WTC11 (cell line): ENCODE measurements at regions not wholly inside any gene's neighbourhood (a gene's known extent, or its start where the extent isn't known, plus 50 kb on each side); places are given as distances from the start of the nearest gene placed in this dataset.

Experiments used
- ATAC-seq: fragments of 200-7000 bp; cut with Tn5 transposase; 2 replicates; pipeline ENCODE4 v1.10.0; 2021; ENCODE audit warnings: mild to moderate bottlenecking, moderate library complexity
- CTCF ChIA-PET: fragments of 300-600 bp; sonication (Branson Sonifier 250); formaldehyde crosslinking; loops from one replicate; lab custom pipeline; 2021; ENCODE audit warnings: antibody characterized with exemption; lab: Charles Lee
- POLR2A ChIA-PET: fragments of 350-600 bp; sonication (Branson Sonifier 250); formaldehyde crosslinking; loops from one replicate; lab custom pipeline; 2021; ENCODE audit warnings: antibody characterized with exemption; lab: Charles Lee
- DNase-seq: peaks from one replicate; pipeline ENCODE4 v3.0.0; 2021; ENCODE audit warnings: low spot score
- H3K27ac Mint-ChIP-seq: 2 replicates; pipeline ENCODE4 v1.8.0; 2021; ENCODE audit warnings: mixed read lengths
- H3K27me3 Mint-ChIP-seq: 2 replicates; pipeline ENCODE4 v1.8.0; 2021; ENCODE audit warnings: low read depth, mild to moderate bottlenecking, moderate library complexity, mixed read lengths
- H3K36me3 Mint-ChIP-seq: 2 replicates; pipeline ENCODE4 v1.8.0; 2021; ENCODE audit warnings: mixed read lengths
- H3K4me1 Mint-ChIP-seq: 2 replicates; pipeline ENCODE4 v1.8.0; 2022; ENCODE audit warnings: mixed read lengths
- H3K4me3 Mint-ChIP-seq: 2 replicates; pipeline ENCODE4 v1.8.0; 2021; ENCODE audit warnings: mild to moderate bottlenecking, moderate library complexity, mixed read lengths
- H3K9me3 Mint-ChIP-seq: 2 replicates; pipeline ENCODE4 v1.8.0; 2021; ENCODE audit warnings: mixed read lengths
- ARID4B ChIP-seq: sonication (generic); formaldehyde crosslinking; IDR thresholded peaks from 2 replicates; pipeline ENCODE4 v1.8.0; 2023; ENCODE audit warnings: missing genetic modification reagents, mild to moderate bottlenecking, borderline replicate concordance
- ATF2 ChIP-seq: sonication (generic); formaldehyde crosslinking; IDR thresholded peaks from 2 replicates; pipeline ENCODE4 v1.8.1; 2022; ENCODE audit warnings: low read depth, missing genetic modification reagents, borderline replicate concordance
- E2F1 ChIP-seq: sonication (generic); formaldehyde crosslinking; IDR thresholded peaks from 2 replicates; pipeline ENCODE4 v1.8.0; 2022; ENCODE audit warnings: mild to moderate bottlenecking, missing genetic modification reagents
- ELF4 ChIP-seq: sonication (generic); formaldehyde crosslinking; IDR thresholded peaks from 2 replicates; pipeline ENCODE4 v1.8.1; 2022; ENCODE audit warnings: low read depth, mild to moderate bottlenecking, moderate library complexity, missing genetic modification reagents
- GABPB1 ChIP-seq: sonication (generic); formaldehyde crosslinking; IDR thresholded peaks from 2 replicates; pipeline ENCODE4 v1.8.1; 2023; ENCODE audit warnings: mild to moderate bottlenecking, missing genetic modification reagents
- GRHL2 ChIP-seq: fragments of 250-450 bp; sonication (Bioruptor Pico); IDR thresholded peaks from 2 replicates; pipeline ENCODE4 v1.8.0; 2022; ENCODE audit warnings: mild to moderate bottlenecking, moderate library complexity; ENCODE audit not compliant: insufficient replicate concordance, severe bottlenecking
- KAT7 ChIP-seq: sonication (generic); formaldehyde crosslinking; IDR thresholded peaks from 2 replicates; pipeline ENCODE4 v1.8.1; 2023; ENCODE audit warnings: missing genetic modification reagents, mild to moderate bottlenecking, borderline replicate concordance
- NR3C1 ChIP-seq: sonication (generic); formaldehyde crosslinking; conservative IDR thresholded peaks from 2 replicates; pipeline ENCODE4 v1.8.1; 2023; ENCODE audit warnings: low read depth, mild to moderate bottlenecking, missing genetic modification reagents
- RELA ChIP-seq: sonication (generic); formaldehyde crosslinking; IDR thresholded peaks from 2 replicates; pipeline ENCODE4 v1.8.1; 2022; ENCODE audit warnings: missing genetic modification reagents, mild to moderate bottlenecking, borderline replicate concordance
- RORB ChIP-seq: fragments of 250-450 bp; sonication (Bioruptor Pico); IDR thresholded peaks from 2 replicates; pipeline ENCODE4 v1.9.0; 2021; ENCODE audit warnings: mild to moderate bottlenecking
- SMAD4 ChIP-seq: sonication (generic); formaldehyde crosslinking; IDR thresholded peaks from 2 replicates; pipeline ENCODE4 v1.8.0; 2022; ENCODE audit warnings: mild to moderate bottlenecking, missing genetic modification reagents
- TCF7 ChIP-seq: sonication (generic); formaldehyde crosslinking; IDR thresholded peaks from 2 replicates; pipeline ENCODE4 v1.8.0; 2022; ENCODE audit warnings: mild to moderate bottlenecking, low read depth, missing genetic modification reagents, moderate library complexity
- TEAD4 ChIP-seq: sonication (generic); formaldehyde crosslinking; IDR thresholded peaks from 2 replicates; pipeline ENCODE4 v1.8.0; 2022; ENCODE audit warnings: mild to moderate bottlenecking, missing genetic modification reagents
- ZMAT4 ChIP-seq: fragments of 250-450 bp; sonication (Bioruptor Pico); IDR thresholded peaks from 2 replicates; pipeline ENCODE4 v1.9.0; 2021; ENCODE audit warnings: mild to moderate bottlenecking
- ZNF396 ChIP-seq: fragments of 250-450 bp; sonication (Bioruptor Pico); IDR thresholded peaks from 2 replicates; pipeline ENCODE4 v1.8.0; 2021; ENCODE audit warnings: mild to moderate bottlenecking, moderate library complexity, borderline replicate concordance
- TF ChIP-seq, protein P1 (sequence below): sonication (generic); formaldehyde crosslinking; IDR thresholded peaks from 2 replicates; pipeline ENCODE4 v1.8.1; 2022; ENCODE audit warnings: low read depth, mild to moderate bottlenecking, moderate library complexity, missing genetic modification reagents, borderline replicate concordance
- TF ChIP-seq, protein P2 (sequence below): fragments of 250-450 bp; sonication (Bioruptor Pico); IDR thresholded peaks from 2 replicates; pipeline ENCODE4 v1.8.0; 2021; ENCODE audit warnings: mild to moderate bottlenecking
- TF ChIP-seq, protein P3 (sequence below): sonication (generic); formaldehyde crosslinking; IDR thresholded peaks from 2 replicates; pipeline ENCODE4 v1.8.1; 2023; ENCODE audit warnings: mild to moderate bottlenecking, missing genetic modification reagents
- TF ChIP-seq, protein P4 (sequence below): sonication (generic); formaldehyde crosslinking; IDR thresholded peaks from 2 replicates; pipeline ENCODE4 v1.8.1; 2023; ENCODE audit warnings: mild to moderate bottlenecking, moderate library complexity, missing genetic modification reagents

GRCh38 chr4:89514811-89515210, 207.2 kb upstream of the GPRIN3 start:
- H3K4me1 Mint-ChIP-seq, result peaks cover 13% of the 10 kb centered on the region
- no peaks in the 10 kb centered on the region; the same call in none of the 2 replicates for H3K27me3 Mint-ChIP-seq
- ChIA-PET CTCF (no interaction called here), POLR2A (no interaction called here)
- peaks cover 3% of the 10 kb centered on the region for H3K9me3 Mint-ChIP-seq
- H3K27ac Mint-ChIP-seq, result no peak overlapping the region
- no peak overlapping the region for H3K4me3 Mint-ChIP-seq
- TF ChIP-seq ELF4 (CRISPR knock-in tag) (no peak), ZNF396 (no peak), TEAD4 (CRISPR knock-in tag) (no peak), GRHL2 (CRISPR knock-in tag) (no peak), E2F1 (CRISPR knock-in tag) (no peak), GABPB1 (no peak), KAT7 (CRISPR knock-in tag) (no peak), ARID4B (CRISPR knock-in tag) (no peak)
- TF ChIP-seq, protein P1, sequence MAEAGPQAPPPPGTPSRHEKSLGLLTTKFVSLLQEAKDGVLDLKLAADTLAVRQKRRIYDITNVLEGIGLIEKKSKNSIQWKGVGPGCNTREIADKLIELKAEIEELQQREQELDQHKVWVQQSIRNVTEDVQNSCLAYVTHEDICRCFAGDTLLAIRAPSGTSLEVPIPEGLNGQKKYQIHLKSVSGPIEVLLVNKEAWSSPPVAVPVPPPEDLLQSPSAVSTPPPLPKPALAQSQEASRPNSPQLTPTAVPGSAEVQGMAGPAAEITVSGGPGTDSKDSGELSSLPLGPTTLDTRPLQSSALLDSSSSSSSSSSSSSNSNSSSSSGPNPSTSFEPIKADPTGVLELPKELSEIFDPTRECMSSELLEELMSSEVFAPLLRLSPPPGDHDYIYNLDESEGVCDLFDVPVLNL, result no peak
- TF ChIP-seq, protein P2, sequence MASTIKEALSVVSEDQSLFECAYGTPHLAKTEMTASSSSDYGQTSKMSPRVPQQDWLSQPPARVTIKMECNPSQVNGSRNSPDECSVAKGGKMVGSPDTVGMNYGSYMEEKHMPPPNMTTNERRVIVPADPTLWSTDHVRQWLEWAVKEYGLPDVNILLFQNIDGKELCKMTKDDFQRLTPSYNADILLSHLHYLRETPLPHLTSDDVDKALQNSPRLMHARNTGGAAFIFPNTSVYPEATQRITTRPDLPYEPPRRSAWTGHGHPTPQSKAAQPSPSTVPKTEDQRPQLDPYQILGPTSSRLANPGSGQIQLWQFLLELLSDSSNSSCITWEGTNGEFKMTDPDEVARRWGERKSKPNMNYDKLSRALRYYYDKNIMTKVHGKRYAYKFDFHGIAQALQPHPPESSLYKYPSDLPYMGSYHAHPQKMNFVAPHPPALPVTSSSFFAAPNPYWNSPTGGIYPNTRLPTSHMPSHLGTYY (CRISPR knock-in tag), result no peak
- TF ChIP-seq, protein P3, sequence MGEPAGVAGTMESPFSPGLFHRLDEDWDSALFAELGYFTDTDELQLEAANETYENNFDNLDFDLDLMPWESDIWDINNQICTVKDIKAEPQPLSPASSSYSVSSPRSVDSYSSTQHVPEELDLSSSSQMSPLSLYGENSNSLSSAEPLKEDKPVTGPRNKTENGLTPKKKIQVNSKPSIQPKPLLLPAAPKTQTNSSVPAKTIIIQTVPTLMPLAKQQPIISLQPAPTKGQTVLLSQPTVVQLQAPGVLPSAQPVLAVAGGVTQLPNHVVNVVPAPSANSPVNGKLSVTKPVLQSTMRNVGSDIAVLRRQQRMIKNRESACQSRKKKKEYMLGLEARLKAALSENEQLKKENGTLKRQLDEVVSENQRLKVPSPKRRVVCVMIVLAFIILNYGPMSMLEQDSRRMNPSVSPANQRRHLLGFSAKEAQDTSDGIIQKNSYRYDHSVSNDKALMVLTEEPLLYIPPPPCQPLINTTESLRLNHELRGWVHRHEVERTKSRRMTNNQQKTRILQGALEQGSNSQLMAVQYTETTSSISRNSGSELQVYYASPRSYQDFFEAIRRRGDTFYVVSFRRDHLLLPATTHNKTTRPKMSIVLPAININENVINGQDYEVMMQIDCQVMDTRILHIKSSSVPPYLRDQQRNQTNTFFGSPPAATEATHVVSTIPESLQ (CRISPR knock-in tag), result no peak
- TF ChIP-seq, all 79 proteins: peak for 0
- H3K36me3 Mint-ChIP-seq, result peaks cover under 1% of the 10 kb centered on the region; the same call in 1 of the 2 replicates
- ATAC-seq (no peak), DNase-seq (no peak)

DNA sequence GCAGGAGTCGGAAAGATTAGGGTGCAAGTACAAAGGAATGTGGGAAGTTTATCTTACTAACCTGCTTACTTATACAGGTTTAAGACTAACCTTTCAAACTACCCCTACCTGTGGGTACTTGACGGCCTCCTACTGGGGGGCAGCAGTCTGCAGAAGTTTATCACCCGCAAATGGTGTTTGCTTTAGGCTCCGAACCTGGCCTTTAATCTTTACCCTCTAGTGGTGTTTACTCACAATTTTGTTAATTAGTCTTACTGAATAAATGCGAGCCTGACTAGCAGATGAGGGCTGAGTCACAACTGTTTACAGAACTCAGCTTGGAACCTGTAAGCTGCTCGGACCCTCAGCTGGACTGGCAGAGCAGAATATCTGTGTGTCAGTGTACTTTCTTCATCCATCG, 204.2 kb upstream of the GPRIN3 start:
- peaks cover 13% of the 10 kb centered on the region for H3K4me1 Mint-ChIP-seq

More for the DNA sequence above, 204.2 kb upstream of the GPRIN3 start:
- Mint-ChIP-seq H3K4me3 (no peak overlapping the region), H3K36me3 (peaks cover 13% of the 10 kb centered on the region), H3K27me3 (peaks cover 3% of the 10 kb centered on the region), H3K9me3 (peaks cover 20% of the 10 kb centered on the region), H3K27ac (no peak overlapping the region)
- DNase-seq, result no peak
- TF ChIP-seq ZMAT4 (CRISPR knock-in tag), result no peak
- TF ChIP-seq E2F1 (CRISPR knock-in tag), result no peak
- no peak for TF ChIP-seq ATF2 (CRISPR knock-in tag)
- TF ChIP-seq, protein P4, sequence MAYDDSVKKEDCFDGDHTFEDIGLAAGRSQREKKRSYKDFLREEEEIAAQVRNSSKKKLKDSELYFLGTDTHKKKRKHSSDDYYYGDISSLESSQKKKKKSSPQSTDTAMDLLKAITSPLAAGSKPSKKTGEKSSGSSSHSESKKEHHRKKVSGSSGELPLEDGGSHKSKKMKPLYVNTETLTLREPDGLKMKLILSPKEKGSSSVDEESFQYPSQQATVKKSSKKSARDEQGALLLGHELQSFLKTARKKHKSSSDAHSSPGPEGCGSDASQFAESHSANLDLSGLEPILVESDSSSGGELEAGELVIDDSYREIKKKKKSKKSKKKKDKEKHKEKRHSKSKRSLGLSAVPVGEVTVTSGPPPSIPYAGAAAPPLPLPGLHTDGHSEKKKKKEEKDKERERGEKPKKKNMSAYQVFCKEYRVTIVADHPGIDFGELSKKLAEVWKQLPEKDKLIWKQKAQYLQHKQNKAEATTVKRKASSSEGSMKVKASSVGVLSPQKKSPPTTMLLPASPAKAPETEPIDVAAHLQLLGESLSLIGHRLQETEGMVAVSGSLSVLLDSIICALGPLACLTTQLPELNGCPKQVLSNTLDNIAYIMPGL (CRISPR knock-in tag), result no peak
- no peak for TF ChIP-seq NR3C1
- TF ChIP-seq RELA, result no peak
- no peak for TF ChIP-seq RORB (CRISPR knock-in tag)
- TF ChIP-seq TCF7, result no peak
- no peak for TF ChIP-seq SMAD4 (CRISPR knock-in tag)
- no peak for ATAC-seq
- POLR2A ChIA-PET, result no interaction called here
- CTCF ChIA-PET, result no interaction called here
